NCI-H446 (cell line): ENCODE measurements at regions not wholly inside any gene's neighbourhood (a gene's known extent, or its start where the extent isn't known, plus 50 kb on each side); places are given as distances from the start of the nearest gene placed in this dataset.
A peak's percentile ranks its signal among the peaks of the same experiment; 100 is the strongest.
"Not testable (repeated sequence)": the region's sequence is repeated elsewhere in the genome, so short reads cannot be mapped to it uniquely, and the experiment has no call there.

ENCODE experiments used
- DNase-seq, 2 experiments: peaks; one replicate each; lab custom pipeline; 2025; lab: John Stamatoyannopoulos, UW

GRCh38 chr12:19666070-19666469 lies 226.8 kb downstream of the AEBP2 start:
- DNase-seq, result no peak

- DNase-seq, result no peak
Measured at GRCh38 chr12:19669793-19670192, 230.5 kb downstream of the AEBP2 start.

GRCh38 chr12:19671695-19672094 lies 232.4 kb downstream of the AEBP2 start:
- DNase-seq, result peak in 1 of 2 experiments; percentile 29

GRCh38 chr12:19674437-19674836 lies 235.1 kb downstream of the AEBP2 start:
- DNase-seq, result no peak

GRCh38 chr12:19675361-19675760 lies 236.1 kb downstream of the AEBP2 start:
- no peak for DNase-seq

GRCh38 chr12:19678501-19678900 lies 239.2 kb downstream of the AEBP2 start:
- not testable (repeated sequence) for DNase-seq

GRCh38 chr12:19681007-19681406 lies 241.7 kb downstream of the AEBP2 start:
- DNase-seq, result no peak

- DNase-seq, result no peak
Measured at GRCh38 chr12:19683178-19683927, 244.1 kb downstream of the AEBP2 start.

- DNase-seq, result no peak
Measured at GRCh38 chr12:19687371-19687770, 248.1 kb downstream of the AEBP2 start.

GRCh38 chr12:19688532-19688931 lies 249.2 kb downstream of the AEBP2 start:
- DNase-seq, result peak; percentile 23 to 84

GRCh38 chr12:19689226-19689625 lies 249.9 kb downstream of the AEBP2 start:
- no peak for DNase-seq

- DNase-seq, result no peak
Measured at GRCh38 chr12:19689801-19690472, 250.6 kb downstream of the AEBP2 start.

- DNase-seq, result no peak
Measured at GRCh38 chr12:19692091-19692490, 252.8 kb downstream of the AEBP2 start.

GRCh38 chr12:19692566-19692965 lies 253.3 kb downstream of the AEBP2 start:
- no peak for DNase-seq

GRCh38 chr12:19694627-19695026 lies 255.3 kb downstream of the AEBP2 start:
- DNase-seq, result no peak

- no peak for DNase-seq
Measured at GRCh38 chr12:19695244-19696098, 256.2 kb downstream of the AEBP2 start.

GRCh38 chr12:19700969-19701368 lies 261.7 kb downstream of the AEBP2 start:
- DNase-seq, result no peak

- no peak for DNase-seq
Measured at GRCh38 chr12:19704966-19705365, 265.7 kb downstream of the AEBP2 start.

- DNase-seq, result no peak
Measured at GRCh38 chr12:19706936-19707335, 267.6 kb downstream of the AEBP2 start.

GRCh38 chr12:19707948-19708409 lies 268.7 kb downstream of the AEBP2 start:
- no peak for DNase-seq

GRCh38 chr12:19709889-19710288 lies 270.6 kb downstream of the AEBP2 start:
- no peak for DNase-seq
